ENCODE measurements at regions not wholly inside any gene's neighbourhood (a gene's known extent, or its start where the extent isn't known, plus 50 kb on each side); places are given as distances from the start of the nearest gene placed in this dataset.
"Not testable (repeated sequence)": the region's sequence is repeated elsewhere in the genome, so short reads cannot be mapped to it uniquely, and the experiment has no call there.

DNA sequence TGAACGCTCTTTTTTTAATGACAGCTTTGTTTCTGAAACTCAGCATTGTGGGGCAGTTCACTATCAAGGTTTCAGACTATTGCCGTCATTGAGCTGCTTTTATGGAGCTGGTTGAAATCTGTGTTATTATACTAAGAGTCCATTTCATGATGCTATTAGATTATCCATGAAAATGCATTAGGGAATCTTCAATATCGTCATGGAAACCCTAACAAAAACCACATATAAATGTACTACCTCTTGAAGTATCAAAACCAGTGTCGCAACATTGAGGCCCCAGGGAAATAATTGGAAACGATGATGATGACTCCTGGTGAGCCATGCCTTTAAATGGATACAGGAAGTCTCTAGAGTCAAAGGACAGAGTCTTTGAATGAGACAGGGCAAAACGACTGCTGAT is 231.6 kb upstream of the CPHXL start:
- Histone ChIP-seq H3K36me3 (ENCODE audit: control insufficient read depth in 2 of 3, insufficient read depth in 3 of 3, low read length in 3 of 3) (no peaks in the 10 kb centered on the region), H3K9ac (ENCODE audit: low read length in 3 of 3) (no peak overlapping the region), H3K9me3 (ENCODE audit: control insufficient read depth in 2 of 3, insufficient read depth in 1 of 3, low read length in 3 of 3) (peaks cover 0 to 2% (median 0%) of the 10 kb centered on the region in 3 donors), H3K27me3 (ENCODE audit: control insufficient read depth, insufficient read depth, low read length) (no peaks in the 10 kb centered on the region), H3K27ac (ENCODE audit: low read depth in 2 of 2, low read length in 2 of 2) (no peak overlapping the region), H3K4me3 (ENCODE audit: low read length in 3 of 3) (no peak overlapping the region), H3K4me1 (ENCODE audit: control insufficient read depth in 2 of 3, insufficient read depth in 2 of 3, low read depth in 1 of 3, low read length in 3 of 3) (no peaks in the 10 kb centered on the region)
- intact Hi-C loops (cut with DNase I), result no loop called here
- TF ChIP-seq, protein P1, sequence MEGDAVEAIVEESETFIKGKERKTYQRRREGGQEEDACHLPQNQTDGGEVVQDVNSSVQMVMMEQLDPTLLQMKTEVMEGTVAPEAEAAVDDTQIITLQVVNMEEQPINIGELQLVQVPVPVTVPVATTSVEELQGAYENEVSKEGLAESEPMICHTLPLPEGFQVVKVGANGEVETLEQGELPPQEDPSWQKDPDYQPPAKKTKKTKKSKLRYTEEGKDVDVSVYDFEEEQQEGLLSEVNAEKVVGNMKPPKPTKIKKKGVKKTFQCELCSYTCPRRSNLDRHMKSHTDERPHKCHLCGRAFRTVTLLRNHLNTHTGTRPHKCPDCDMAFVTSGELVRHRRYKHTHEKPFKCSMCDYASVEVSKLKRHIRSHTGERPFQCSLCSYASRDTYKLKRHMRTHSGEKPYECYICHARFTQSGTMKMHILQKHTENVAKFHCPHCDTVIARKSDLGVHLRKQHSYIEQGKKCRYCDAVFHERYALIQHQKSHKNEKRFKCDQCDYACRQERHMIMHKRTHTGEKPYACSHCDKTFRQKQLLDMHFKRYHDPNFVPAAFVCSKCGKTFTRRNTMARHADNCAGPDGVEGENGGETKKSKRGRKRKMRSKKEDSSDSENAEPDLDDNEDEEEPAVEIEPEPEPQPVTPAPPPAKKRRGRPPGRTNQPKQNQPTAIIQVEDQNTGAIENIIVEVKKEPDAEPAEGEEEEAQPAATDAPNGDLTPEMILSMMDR (IDR thresholded peaks at IDR 0.05; ENCODE audit: borderline replicate concordance, extremely low read depth, insufficient read depth), result no peak
- FAIRE-seq, result no peak
- no peak for DNase-seq

- Histone ChIP-seq H3K9me3 (ENCODE audit: control insufficient read depth in 2 of 3, insufficient read depth in 1 of 3, low read length in 3 of 3) (no peaks in the 10 kb centered on the region), H3K36me3 (ENCODE audit: control insufficient read depth in 2 of 3, insufficient read depth in 3 of 3, low read length in 3 of 3) (no peaks in the 10 kb centered on the region), H3K4me1 (ENCODE audit: control insufficient read depth in 2 of 3, insufficient read depth in 2 of 3, low read depth in 1 of 3, low read length in 3 of 3) (no peaks in the 10 kb centered on the region), H3K9ac (ENCODE audit: low read length in 3 of 3) (no peak overlapping the region), H3K27ac (ENCODE audit: low read depth in 2 of 2, low read length in 2 of 2) (no peak overlapping the region), H3K27me3 (ENCODE audit: control insufficient read depth, insufficient read depth, low read length) (no peaks in the 10 kb centered on the region), H3K4me3 (ENCODE audit: low read length in 3 of 3) (no peak overlapping the region)
- intact Hi-C loops (cut with DNase I), result no loop called here
- DNase-seq (no peak), FAIRE-seq (no peak)
- TF ChIP-seq, protein P1 (IDR thresholded peaks at IDR 0.05; ENCODE audit: borderline replicate concordance, extremely low read depth, insufficient read depth), result no peak
Measured at GRCh38 chr16:75965504-75966374, 239.4 kb upstream of the CPHXL start.

DNA sequence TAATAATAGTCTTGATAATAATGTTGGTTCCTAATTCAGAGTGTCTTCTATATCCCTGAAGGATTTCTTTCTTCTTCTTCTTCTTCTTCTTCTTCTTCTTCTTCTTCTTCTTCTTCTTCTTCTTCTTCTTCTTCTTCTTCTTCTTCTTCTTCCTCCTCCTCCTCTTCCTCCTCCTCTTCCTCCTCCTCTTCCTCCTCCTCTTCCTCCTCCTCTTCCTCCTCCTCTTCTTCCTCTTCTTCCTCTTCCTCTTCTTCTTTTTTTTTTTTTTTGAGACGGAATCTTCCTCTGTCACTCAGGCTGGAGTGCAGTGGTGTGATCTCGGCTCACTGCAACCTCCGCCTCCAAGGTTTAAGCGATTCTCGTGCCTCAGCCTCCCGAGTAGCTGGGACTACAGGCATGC is 242.8 kb upstream of the CPHXL start:
- DNase-seq; H3K4me1 ChIP-seq (ENCODE audit: control insufficient read depth in 2 of 3, insufficient read depth in 2 of 3, low read depth in 1 of 3, low read length in 3 of 3); H3K9ac ChIP-seq (ENCODE audit: low read length in 3 of 3); FAIRE-seq; intact Hi-C loops (cut with DNase I); H3K9me3 ChIP-seq (ENCODE audit: control insufficient read depth in 2 of 3, insufficient read depth in 1 of 3, low read length in 3 of 3); H3K36me3 ChIP-seq (ENCODE audit: control insufficient read depth in 2 of 3, insufficient read depth in 3 of 3, low read length in 3 of 3); H3K4me3 ChIP-seq (ENCODE audit: low read length in 3 of 3); H3K27me3 ChIP-seq (ENCODE audit: control insufficient read depth, insufficient read depth, low read length); H3K27ac ChIP-seq (ENCODE audit: low read depth in 2 of 2, low read length in 2 of 2): not testable (repeated sequence)

DNA sequence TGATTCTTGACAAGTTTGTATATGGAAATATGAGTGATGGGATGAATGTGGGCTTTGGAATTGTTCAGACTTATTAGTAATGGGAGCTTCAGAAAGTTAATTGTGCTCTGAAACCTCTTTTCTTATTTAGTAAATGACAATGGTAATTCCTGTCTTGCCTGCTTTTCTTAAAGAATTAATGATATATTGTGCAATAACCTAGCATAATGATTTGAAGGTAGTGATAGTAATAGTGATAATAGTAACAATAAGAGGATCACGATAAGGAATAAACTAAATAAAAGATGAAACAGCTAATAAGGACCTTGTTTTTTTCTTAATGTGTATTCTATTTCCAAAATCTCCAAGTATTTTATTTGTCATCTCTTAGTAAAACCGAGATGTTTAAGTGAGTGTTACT is 245.0 kb upstream of the CPHXL start:
- H3K9ac ChIP-seq (ENCODE audit: low read length in 3 of 3), result no peak overlapping the region
- H3K36me3 ChIP-seq (ENCODE audit: control insufficient read depth in 2 of 3, insufficient read depth in 3 of 3, low read length in 3 of 3), result no peaks in the 10 kb centered on the region
- H3K4me3 ChIP-seq (ENCODE audit: low read length in 3 of 3), result no peak overlapping the region
- DNase-seq (no peak), FAIRE-seq (no peak)
- H3K27me3 ChIP-seq (ENCODE audit: control insufficient read depth, insufficient read depth, low read length), result no peaks in the 10 kb centered on the region
- TF ChIP-seq, protein P1 (IDR thresholded peaks at IDR 0.05; ENCODE audit: borderline replicate concordance, extremely low read depth, insufficient read depth), result no peak
- H3K27ac ChIP-seq (ENCODE audit: low read depth in 2 of 2, low read length in 2 of 2), result no peak overlapping the region
- no peaks in the 10 kb centered on the region for H3K4me1 ChIP-seq (ENCODE audit: control insufficient read depth in 2 of 3, insufficient read depth in 2 of 3, low read depth in 1 of 3, low read length in 3 of 3)
- no peaks in the 10 kb centered on the region for H3K9me3 ChIP-seq (ENCODE audit: control insufficient read depth in 2 of 3, insufficient read depth in 1 of 3, low read length in 3 of 3)
- intact Hi-C loops (cut with DNase I), result no loop called here

Data from kidney (tissue), 13 donors.